GM10266 (cell line): ENCODE measurements at regions not wholly inside any gene's neighbourhood (a gene's known extent, or its start where the extent isn't known, plus 50 kb on each side); places are given as distances from the start of the nearest gene placed in this dataset.

ENCODE experiments used
- DNase-seq: peaks from one replicate; pipeline ENCODE4 v3.0.0; 2012; ENCODE audit errors: extremely low spot score
- CTCF ChIP-seq: IDR thresholded peaks from 2 replicates; pipeline ENCODE4 v1.5.1; 2012; ENCODE audit warnings: mild to moderate bottlenecking, low read depth; ENCODE audit not compliant: control insufficient read depth, insufficient read depth; ENCODE audit errors: missing control alignments

- no peak for TF ChIP-seq CTCF
- DNase-seq: no peak
Observed at GRCh38 chr3:24936574-24936973, 441.9 kb upstream of the THRB start.

GRCh38 chr3:24937228-24937627 lies 442.6 kb upstream of the THRB start:
- TF ChIP-seq CTCF: no peak
- DNase-seq: no peak

- DNase-seq: no peak
Observed at GRCh38 chr3:24937780-24938179, 443.1 kb upstream of the THRB start.

GRCh38 chr3:24943961-24944360 lies 449.3 kb upstream of the THRB start:
- DNase-seq: no peak
- no peak for TF ChIP-seq CTCF

More at GRCh38 chr3:24937780-24938179, 443.1 kb upstream of the THRB start:
- TF ChIP-seq CTCF: no peak

GRCh38 chr3:24944805-24945520 lies 450.3 kb upstream of the THRB start:
- no peak for TF ChIP-seq CTCF
- DNase-seq: no peak

- DNase-seq: no peak
- no peak for TF ChIP-seq CTCF
Observed at GRCh38 chr3:24945563-24945962, 450.9 kb upstream of the THRB start.

- no peak for DNase-seq
- TF ChIP-seq CTCF: no peak
Observed at GRCh38 chr3:24947103-24947502, 452.5 kb upstream of the THRB start.
